GM20431 (cell line): ENCODE measurements at regions not wholly inside any gene's neighbourhood (a gene's known extent, or its start where the extent isn't known, plus 50 kb on each side); places are given as distances from the start of the nearest gene placed in this dataset.

Source experiments
- in situ Hi-C: fragments of 300-500 bp; cut with MseI, MboI; formaldehyde crosslinking; loops from one replicate; pipeline ENCODE4 v1.15.0; 2020; ENCODE audit warnings: low sequenced_read_pairs; ENCODE audit not compliant: unreplicated experiment

DNA sequence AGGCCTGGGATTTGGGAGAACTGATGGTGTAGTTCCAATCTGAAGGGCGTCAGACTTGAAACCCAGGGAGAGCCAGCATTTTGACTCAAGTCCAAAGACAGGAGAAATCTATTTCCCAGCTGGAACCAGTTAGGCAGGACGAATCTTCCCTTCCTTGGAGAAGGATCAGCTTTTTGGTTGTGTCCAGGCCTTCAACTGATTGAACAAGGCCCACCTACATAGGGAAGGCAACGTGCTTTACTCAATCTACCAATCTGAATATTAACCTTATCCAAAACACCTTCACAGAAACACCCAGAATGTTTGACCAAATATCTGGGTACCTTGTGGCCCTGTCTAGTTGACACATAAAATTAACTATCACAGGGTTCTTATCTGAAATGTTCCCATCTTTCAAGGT, 221.9 kb upstream of the DLGAP1 start:
- in situ Hi-C loops = no loop called here

DNA sequence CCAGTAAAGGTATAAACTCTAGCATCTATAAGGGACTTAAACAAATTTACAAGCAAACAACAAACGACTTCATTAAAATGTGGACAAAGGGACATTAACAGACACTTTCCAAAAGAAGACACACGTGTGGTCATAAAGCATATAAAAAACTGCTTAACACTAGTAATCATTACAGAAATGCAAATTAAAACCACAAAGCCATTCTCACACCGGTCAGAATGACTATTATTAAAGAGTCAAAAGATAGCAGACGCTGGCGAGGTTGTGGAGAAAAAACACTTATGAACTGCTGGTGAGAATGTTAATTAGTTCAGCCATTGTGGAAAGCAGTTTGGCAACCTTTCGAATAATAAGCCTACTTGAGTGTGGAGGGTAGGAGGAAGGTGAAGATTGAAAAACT, 217.1 kb upstream of the DLGAP1 start:
- in situ Hi-C loops = no loop called here

DNA sequence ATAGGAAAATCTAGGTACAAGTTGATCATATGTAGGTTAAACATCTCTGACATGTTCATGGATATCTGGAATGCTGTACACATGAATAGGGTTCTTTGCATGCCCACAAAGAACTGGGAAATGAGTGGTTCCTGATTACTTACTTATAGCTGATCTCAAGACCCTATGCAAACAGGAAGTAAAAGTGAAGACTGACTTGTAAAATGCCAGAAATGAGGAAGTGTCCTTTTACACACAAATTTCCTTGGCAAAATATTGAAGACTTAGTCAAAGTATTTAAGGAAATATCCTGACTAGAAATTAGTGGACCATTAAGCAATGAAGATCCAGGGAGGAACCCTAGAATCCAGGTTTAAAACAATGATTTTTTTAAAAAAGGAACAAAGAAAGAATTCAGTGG, 203.7 kb upstream of the DLGAP1 start:
- in situ Hi-C loops = no loop called here

DNA sequence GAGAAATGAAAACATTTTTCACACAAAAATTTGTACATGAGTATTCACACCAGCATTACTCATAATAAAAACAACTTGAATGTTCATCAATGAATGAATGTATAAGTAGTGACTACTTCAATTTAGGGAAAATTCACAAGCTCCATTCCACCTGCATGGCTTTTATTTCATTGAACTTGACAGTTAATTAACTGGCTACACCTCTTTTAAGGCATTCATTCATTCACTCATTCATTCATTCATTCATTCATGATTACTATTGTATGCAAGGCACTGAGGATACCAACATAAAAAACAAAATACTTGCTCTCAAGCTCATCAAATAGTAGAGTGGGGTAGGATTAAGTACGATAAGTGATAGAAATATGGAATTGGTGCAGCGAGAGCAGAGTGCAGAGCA, 198.3 kb upstream of the DLGAP1 start:
- in situ Hi-C loops = no loop called here

DNA sequence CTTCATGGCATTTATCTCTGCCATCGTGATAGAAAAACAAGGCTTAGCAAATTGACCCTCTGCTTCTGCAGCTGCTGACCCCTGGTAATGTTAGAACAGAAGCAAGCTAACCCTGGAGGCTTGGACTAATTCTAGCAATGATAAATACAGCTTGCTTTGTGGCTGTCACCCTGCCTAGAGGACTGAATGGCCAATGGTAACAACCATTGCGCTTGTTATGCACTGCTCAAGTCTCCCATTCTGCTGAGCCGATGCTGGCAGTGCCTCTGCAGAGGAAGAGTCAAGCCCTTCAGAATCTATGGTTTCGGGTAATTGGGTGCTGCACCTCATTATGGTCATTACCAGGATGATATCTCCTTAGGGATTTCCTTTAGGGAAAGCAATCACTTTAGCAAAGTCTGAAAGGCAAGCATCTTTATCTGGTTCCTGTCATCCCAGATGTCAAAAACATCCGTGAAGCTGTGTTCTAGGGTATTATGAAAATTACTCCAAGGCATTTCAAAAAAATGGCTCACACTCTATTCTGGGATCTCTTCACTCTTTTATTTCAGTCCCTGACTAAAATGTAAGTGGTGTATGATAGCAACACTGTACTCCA, 186.8 kb upstream of the DLGAP1 start:
- in situ Hi-C loops = no loop called here

DNA sequence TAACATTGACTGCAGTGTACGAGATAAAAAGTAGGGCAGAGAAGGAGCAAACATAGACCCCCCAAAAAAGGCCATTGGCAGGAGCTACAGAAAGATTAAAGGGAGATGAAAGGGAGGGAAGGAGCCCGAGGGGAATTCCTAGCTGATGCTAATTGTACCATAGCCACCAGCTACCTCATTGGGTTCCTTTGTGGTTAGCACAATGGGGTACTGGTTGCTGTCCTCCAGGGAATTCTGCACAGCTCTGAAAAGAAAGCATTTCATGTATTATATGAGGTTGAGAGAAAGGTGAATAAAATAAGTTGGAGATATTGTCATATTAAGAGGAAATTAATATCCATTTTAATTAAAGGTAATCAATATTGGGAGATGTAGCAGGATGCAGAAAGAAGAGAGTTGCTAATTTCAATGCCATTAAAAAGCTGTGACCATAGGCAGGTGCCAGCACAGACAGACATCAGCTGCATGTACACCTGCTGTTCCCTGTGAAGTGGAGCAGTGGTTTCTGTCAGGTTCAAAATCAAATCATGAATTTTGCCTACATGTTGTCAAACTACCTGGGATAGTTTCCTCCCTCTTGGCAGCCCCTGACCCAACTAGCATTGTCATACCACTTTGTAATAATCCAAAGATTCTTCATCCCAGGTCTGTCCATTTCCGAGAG, 185.4 kb upstream of the DLGAP1 start:
- in situ Hi-C loops = no loop called here

DNA sequence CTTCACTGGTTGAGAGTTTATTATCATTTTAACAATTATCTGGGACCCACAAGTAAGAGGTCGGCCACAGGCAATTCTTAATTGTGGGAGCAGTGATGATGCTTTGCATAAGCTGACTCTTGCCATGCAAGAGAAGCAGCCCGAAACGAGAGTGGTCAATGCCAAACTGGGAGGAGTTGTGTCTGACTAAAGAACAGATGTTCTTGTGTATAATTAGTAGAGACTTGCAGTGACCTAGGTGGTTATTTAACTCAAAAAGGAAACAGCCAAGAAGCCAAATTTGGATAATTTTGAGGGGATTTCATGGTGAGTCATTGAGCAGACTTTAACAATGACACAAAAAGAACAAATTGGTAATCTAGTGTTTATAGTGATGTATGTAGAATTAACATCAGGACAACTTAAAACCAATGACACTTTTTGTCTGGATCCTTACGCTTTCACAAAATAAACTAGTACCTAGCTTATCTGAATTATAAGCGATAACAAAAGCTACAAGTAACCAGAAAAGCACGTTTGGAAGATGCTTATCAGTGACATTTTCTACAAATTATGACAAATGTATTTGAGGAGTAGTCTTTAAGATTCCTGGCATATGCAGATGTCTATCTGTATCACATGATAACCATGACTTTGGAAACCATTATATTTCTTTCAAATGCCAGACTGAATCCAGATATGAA, 184.7 kb upstream of the DLGAP1 start:
- in situ Hi-C loops = no loop called here

DNA sequence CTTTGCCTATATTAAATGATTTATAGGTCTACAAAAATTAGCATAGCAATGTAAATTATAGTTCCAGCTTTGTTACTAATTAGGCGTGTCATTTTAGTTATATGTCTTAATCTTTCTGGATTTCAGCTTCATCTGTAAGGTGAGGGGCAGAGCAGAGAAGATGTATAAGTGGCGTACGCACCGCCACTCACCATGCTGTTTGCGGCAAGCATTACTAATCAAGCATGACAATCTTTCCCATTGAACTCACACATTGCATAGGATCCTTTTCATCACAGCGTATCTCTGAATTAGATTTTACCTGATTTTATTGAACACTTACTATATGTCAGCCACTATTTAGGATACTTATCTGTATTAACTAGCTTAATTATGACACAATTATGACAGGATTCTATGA, 183.6 kb upstream of the DLGAP1 start:
- in situ Hi-C loops = no loop called here

DNA sequence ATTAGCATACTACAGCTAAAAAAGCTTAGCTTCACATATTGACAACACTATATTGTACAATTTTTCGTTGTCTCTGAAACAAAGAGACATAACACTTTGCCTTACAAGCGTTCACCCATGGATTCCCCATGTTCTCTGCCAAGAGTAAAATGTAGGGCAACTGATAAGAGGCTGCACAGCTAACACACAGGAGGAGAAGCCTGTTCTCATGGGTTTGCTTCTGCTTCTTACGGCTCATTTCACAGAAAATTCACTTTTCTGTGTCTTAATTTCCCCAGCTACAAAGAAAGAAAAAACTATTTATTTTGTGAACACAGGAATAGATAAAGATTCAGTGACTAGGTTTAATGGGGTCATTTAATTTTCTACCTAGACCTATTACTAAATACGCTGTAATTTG, 182.8 kb upstream of the DLGAP1 start:
- in situ Hi-C loops = no loop called here

DNA sequence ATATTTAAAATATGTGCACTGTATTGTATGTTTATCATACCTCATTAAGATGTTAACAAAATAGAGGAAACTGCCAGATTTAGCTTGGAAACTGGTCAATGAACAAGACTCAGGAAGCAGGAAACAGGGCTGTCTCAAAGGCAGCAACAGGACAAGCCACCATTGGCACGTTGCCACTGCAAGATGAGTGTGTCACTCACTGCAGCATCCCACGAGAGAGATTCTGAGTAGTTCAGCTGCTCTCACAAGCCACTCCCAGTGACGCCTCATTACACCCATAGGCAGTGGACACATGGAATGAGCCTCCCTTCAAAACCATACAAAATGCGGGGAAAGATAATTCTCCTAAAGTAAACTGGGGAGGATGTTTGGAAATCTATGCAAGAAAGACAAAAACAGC, 181.9 kb upstream of the DLGAP1 start:
- in situ Hi-C loops = no loop called here

DNA sequence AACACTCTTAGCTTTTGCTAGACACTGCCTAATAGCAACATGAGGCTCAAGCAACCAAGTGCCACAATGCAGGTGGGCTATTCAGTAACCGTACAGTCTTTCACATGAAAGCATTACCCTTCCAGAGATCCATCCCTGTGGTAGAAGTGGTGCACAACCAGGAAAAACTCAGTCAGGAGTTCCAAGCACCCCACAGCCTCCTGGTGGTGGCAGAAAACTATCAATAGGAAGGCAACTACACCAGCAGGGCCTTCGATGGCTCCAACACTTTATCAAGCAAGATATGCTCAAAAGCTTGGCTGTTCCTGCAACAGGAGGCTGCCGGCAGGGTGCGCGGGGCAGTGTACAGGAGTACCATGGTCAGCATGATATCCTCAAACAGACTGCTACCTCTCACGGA, 176.1 kb upstream of the DLGAP1 start:
- in situ Hi-C loops = no loop called here

DNA sequence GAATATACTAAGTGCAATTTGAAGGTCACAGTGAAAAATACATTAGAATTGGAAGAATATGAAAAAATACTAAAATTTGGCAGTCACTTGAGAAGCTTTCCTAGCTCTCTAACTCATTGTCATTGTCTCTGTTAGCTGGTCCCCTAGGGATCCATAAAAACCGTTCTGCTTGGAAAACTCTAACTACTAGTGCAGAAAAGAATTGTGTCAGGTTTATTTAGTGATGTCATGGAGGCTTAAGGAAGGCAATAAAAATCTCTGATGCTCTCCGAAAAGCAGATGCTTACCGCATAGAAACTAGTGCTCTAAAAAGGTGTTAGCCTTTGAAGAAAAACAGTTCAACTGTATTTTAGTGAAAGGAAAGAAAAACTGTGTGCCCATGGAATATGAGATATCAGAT, 150.1 kb upstream of the DLGAP1 start:
- in situ Hi-C loops = no loop called here

DNA sequence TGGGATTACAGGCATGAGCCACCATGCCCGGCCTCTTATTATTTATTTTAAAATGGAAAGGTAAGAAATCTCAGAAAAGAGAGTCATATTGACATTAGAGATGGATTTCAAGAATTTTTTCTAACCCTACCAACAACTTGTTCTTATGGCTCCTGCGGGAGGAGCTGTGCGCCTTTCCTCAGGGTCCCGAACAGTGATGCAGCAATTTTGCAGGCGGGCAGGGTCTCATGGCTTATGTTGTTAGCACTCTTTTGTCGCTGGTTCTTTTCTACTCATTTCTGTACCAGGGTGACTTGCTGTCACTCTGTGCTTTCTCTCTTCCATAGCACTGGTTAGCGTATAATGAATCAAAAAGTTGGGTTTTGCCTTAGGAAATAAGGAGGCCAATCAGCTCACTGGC, 148.8 kb upstream of the DLGAP1 start:
- in situ Hi-C loops = no loop called here

DNA sequence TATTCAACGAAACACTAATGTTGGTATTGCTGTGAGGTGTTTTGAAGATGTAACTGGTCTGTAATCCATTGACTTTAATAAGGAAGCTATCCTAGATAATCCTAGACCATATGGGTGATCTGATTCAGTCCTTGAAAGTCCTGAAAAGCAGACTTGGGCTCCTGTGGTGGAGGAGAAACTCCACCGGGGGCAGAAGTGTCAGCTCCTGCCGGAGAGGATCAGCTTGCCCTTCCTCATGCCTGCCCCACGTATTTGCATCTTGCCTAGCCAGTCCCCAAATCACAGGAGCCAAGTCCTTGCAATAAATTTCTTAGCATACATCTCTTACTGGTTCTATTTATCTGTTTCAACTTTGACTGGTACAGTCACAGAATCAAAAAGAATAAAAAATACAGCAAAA, 144.2 kb upstream of the DLGAP1 start:
- in situ Hi-C loops = no loop called here

DNA sequence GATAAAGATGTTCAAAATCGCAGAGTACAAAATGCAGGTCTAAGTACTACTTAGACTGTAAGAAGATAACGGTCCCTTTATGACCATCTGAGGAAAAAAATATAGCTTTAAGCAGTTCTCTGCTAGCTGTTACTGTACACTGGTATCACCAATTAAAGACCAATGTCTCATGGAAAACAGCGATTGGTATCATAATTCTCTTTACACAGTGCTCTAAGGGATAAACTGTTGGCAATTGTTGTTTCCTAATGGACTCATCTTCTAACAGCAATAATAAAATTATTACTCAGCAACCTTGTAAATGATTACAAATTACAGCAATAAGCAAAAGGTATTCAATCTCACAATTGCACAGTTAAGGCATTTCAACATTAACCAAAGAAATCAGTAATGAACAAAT, 142.2 kb upstream of the DLGAP1 start:
- in situ Hi-C loops = no loop called here

DNA sequence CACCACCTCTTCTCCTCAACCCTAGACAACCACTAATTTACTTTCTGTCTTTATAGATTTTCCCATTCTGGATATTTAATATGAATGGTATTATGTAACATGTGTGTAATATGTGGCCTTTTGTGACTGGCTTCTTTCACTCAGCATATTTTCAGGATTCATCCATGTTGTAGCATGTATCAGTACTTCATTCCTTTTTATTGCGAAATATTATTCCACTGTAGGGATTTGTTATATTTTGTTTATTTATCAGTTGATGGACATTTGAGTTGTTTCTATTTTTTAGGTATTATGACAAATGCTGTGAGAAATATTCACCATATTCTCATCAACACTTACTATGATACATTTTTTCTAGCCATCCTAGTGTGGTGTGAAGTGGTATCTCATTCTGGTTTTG, 138.8 kb upstream of the DLGAP1 start:
- in situ Hi-C loops = no loop called here

DNA sequence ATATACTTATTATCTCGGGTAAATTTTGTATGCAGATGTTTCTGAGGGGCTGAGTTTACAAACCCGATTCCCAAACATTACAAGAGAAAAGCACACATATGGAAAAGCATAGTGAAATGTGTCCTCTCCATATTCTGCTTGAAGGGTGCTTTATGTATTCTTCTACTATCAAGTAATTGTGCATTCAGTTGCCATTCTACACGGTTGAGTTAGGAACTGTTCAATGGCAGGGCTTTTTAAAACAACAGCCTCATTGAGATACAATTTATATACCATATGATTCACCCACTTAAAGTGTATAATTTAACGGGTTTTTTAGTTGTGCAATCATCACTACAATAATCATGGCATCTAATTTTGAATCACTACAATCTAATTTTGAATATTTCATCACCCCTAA, 138.4 kb upstream of the DLGAP1 start:
- in situ Hi-C loops = no loop called here

DNA sequence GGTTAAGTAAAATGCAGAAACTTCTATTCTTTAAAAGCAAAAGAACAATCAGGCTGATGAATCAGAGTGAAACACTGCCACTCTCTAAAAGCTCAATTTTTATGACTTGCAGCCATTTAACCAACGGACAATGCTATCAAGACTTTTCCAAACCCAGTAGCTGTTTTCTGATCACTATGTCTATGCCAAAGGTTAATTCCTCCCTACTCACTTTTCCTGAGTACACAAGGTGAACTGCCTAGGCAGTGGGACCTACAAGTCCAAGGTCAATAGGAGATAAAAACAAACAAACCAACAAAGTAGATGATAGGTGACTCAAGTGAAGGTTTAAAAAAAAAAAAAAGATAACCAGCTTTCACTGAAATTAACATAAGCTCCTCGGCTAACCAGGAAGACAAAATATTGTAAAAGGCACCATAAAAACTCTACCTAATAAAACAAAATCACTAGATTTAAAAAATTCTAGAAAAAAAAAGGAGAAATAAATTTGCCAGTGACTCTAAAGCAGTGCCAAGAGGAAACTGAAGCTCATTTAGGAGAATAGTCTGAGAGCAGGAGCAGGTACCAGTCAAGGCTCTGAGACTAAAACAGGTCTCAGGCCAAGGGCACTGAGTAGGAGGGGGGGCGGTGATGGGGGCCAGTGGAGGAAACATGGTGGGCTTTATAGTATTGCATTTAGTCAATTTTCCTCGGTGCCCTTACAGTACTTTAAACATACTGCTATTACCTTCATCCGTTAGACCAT, 134.1 kb upstream of the DLGAP1 start:
- in situ Hi-C loops = no loop called here

DNA sequence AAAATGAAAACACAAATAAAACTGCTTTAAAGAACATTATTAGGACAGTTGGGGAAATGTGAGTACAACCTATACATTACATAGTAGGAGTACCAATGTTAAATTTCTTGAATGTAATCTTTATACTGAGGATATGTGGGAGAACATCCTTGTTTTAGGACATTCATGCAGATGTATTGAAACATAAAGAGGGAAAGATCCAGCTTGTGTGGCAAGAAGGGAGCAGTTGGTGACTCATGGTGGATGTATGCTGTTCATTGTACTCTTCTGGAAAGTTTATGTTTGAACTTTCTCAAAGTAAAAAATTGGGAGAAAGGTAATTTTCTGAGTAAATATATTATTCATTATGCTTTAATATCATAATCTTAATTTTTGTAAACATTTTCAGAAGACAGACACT, 132.1 kb upstream of the DLGAP1 start:
- in situ Hi-C loops = no loop called here

DNA sequence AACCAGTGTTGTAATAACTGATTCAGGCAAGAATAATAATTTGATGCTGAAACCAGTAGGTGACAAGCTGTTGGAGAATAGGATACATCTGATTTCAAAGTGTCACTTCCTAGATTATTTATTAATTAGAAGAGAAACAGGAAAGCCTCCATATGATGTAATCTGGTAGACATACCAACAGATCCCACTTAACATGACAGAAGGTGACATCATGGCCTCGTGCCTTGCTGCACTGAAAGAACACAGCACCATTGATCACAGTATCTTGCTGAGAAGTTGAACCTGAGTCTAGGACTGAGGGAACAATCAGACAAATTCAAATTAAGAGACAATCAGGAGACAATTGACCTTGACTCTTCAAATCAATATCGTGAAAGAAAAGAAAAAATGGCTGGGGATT, 131.6 kb upstream of the DLGAP1 start:
- in situ Hi-C loops = no loop called here
